GM19025 (cell line): ENCODE measurements at regions not wholly inside any gene's neighbourhood (a gene's known extent, or its start where the extent isn't known, plus 50 kb on each side); places are given as distances from the start of the nearest gene placed in this dataset.

Experiments used
- ATAC-seq: cut with Tn5 transposase; IDR thresholded peaks from one replicate; pipeline ENCODE4 v1.9.1; 2021; ENCODE audit warnings: mild to moderate bottlenecking, low read depth, moderate library complexity; ENCODE audit not compliant: unreplicated experiment

DNA sequence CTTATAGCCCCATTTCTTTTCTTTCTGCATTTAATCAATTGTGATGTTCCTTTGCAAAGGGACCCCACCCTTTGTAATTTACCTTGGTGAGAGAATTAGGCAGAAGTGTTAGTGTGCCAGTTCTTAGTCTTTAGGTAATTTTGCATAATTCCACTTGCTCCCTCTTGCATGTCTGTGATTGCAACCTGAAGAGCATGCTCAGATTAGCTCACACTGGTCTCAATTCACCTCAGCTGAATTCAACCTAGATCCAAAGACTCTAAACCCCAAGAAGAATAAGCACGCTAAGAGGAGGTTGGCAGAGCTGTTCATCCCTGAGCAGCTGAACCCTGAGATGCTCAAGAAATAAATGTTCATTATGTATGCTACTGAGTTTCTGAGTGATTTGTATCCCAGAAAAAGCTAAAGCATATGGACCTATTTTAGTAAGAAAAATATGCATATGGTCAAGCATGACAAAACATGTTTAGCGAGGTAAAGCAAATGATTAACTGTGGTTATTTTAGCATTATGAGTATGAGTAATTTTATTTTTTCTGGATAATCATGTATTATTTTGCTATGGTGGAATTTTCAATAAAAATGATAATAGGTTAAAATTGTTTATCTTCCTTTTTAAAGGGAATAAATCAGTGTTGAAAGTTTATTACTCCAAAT lies 299.2 kb upstream of the ZSWIM2 start:
- no peak for ATAC-seq

DNA sequence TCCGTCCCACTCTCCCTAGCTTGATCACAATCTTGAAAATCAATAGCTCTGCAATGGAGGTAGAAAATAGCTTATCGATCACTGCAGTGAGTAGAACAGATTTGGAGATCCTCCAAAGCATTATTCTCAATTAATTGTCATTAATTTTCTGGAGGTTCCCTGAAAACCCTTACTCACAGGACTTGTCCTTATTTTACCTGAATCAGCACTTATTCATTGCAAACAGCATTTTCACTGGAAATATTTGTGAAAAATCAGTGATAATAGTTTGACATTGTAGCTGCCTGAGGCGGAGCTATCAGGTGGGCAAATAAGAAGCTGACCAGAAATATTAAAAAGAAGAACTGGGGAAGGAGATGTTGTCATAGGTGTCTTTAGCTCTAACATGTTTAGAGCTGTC lies 294.6 kb upstream of the ZSWIM2 start:
- no peak for ATAC-seq

DNA sequence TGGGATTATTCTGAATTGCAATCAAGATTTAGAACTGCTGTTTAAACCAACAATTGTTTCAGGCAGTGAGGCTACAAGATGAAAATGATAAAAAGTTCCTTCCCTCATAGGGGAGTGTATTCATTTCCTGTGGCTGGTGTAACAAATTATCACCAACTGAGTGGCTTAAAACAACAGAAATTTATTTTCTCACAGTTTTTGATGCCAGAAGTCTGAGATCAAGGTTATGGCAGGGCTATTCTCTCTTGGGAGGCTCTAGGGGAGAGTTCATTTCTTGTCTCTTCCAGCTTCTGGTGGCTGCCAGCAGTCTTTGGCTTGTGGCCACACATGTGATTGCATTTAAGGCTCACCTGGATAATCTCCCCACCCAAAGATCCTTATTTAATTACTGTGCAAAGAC lies 290.5 kb upstream of the ZSWIM2 start:
- no peak for ATAC-seq

DNA sequence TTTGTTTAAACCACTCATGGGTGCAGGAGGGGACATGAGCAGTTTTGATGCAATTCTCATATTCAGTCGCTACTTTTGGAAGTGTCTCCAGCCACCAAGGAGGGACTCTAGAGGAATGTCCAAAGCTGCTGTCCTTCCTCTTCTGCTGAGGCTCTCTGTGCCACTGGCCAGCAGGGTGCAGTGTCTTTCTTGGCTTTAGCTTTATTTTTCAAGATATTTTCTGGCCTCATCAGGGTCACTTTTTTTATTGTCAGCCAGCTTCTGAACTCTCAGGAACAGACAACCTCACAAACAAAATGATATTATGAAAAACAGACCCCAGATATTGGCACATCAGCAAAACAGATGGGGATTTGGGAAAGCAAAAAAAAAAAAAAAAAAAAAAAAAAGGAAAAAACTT lies 289.3 kb upstream of the ZSWIM2 start:
- ATAC-seq, result no peak

DNA sequence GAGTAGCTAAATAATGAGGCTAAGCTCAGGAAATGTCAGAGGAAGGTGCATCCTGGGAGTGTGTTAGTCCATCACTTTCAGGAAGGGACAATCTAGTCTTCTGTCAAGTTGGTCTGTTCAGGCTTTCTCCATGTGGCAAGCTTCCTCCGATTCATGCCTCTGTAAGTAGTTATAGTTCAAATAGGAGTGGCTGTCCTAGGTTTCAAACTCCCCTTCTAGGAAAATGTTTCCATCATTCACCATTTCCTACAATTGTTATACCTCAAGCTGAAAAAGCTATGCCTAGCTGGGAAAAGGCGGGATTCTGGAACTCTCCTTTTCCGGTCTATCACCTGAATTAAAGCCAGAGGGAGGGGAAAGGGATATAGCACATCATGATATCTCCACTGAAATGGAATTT lies 287.7 kb upstream of the ZSWIM2 start:
- ATAC-seq, result no peak

DNA sequence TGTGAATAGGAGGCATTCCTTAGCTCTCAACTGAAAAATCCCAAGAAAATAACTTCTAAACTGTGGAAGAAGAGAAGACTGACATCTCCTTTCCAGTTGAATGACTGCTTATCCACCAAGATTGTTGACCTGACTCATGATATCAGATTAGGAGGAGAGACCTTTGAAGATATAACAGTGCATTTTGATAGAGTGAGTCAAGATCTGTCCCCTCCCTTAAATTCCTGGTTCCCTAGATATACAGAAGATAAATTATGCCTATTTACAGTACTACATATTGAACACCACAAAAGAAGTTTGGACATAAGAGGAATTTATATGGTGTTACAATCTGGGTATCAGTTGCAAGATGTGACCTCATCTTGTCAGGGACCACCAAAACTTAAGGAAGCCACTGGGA lies 285.3 kb upstream of the ZSWIM2 start:
- no peak for ATAC-seq

DNA sequence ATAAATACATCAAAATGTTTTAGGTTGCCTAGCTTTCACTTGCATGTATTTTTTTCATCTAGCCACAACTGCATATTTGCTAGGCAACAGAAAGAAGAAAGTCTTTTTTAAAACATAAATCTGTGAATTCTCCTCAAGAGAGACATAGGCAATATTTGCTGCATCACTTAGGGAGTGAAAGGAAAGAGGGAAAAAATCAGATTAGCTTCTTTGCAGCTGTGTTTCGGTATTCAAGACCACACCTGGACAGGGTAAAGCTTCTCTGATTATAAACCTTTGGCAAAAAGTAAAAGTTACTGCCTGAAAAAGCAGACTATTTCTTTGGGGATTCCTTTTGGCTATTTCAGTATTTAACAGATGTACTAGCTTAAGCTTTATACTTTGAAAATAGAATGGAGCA lies 280.9 kb upstream of the ZSWIM2 start:
- ATAC-seq, result no peak

DNA sequence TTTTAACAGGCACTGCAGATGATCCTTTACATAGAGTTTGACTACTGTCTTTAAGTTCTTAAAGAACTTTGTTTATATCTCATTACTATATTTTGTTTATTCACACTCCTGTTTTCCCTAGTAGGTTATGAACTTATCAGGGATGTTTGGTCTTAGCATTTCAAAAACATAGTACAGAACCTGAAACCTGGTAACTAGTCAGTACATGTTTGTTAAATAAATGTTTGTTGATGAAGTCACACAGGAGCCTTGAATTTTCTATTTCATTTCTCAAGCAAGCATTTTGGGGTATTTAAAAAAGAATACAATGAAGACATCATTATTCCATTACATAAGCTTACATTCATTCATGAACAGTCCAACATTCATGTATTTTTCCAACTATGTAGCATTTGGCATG lies 280.3 kb upstream of the ZSWIM2 start:
- no peak for ATAC-seq

DNA sequence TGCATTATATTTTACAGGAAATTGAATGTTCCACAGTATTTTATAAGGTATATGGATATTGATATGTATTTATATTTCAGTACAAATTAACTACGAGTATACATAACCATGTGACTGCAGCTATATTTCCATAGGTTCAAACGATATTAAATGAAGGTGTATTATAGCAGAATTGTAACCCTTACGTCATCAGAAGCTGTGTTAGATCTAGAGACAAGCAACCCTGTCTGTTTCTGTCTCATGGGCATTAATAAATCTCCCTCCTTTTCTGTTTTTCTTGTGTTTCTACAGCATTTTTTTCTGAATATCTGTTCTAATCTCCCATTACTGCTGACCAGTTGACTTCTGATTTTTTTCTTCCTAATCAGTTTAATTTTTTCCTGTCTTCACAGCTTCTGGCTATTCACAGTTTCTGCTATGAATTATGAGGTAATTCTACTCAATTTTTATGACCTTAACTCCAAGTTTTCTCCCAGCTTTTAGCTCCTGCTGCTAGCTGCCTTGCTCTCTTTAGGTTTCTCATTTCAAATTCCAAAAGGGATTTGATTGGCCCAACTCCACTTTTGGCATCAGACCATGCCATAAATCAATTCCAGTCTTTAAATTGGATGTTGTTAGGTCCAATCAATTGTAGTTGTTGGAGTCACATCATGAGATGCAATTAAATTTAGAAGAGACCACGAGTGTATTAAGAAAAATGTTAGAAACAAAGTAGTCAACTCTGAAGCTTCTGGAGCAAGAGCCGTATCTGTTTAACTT lies 277.5 kb upstream of the ZSWIM2 start:
- no peak for ATAC-seq

DNA sequence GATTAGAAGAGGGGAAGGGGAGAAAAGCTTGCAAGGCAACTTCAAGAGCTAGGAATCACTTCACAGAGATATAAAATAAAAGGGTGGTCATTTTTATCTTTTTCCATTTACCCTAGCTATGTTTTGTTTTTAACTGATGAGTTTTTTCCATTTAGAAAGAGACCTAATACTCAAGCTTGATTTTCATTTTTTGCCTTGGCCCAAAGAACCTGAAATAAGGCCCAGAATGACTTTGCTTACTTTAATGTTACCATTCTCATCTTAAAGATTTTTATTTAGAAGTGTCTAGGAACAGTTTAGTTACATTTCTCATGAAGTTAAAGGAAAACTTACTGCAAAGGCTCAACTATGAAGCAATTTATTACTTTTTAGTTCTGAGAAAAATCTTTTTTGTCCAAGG lies 276.3 kb upstream of the ZSWIM2 start:
- ATAC-seq, result no peak

DNA sequence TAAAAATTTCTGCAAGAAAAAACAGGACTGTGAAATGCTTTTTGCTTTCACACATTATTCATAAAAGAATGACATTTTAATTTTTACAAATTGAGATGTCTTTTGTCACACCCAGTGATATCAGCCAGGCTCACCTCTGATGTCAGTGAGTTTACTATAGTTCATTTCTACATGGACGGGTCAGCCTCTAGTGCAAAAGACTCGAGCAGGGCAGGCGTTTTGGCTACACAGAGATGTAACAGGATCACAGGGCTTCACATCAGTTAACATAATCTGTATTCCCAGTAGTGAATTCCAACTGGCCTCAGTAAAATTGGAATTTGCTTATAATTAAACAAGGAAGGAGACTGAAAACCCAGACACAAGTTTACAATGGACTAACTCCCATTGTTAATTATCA lies 275.6 kb upstream of the ZSWIM2 start:
- no peak for ATAC-seq

DNA sequence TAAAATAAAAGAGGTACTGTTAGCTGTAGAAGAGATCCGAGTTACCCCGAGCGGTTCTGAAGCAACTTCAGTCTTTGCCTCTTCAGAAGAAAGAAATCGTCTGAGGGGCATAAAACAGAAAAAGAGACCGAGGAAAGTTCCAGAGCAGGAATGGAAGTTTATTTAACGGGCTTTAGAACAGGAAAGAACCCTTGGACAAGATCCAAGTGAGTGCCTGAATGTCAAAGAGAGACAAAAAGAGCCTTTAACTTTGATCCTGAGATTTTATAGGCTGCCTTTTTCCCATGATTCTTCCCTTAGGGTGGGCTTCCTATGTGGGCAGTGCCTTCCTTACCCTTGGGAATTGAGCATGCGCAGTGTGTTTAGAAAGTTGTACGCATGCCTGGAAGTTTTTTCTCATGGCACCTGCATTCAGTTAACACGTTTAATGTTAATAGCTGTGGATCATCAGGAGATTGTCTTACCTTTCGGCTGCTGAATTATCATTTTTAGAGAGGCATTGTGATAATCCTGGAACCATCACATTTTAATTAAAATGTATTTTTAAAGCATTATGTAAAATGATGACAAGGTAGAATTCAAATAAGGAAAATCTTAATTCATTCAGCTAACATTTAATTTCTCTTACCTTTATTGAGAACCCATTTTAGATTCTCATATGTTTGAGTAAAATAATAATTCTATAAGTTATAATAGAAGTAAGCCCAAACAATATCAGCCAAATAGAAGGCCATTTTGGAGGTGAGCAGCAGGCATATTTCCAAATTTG lies 269.5 kb upstream of the ZSWIM2 start:
- ATAC-seq, result no peak

DNA sequence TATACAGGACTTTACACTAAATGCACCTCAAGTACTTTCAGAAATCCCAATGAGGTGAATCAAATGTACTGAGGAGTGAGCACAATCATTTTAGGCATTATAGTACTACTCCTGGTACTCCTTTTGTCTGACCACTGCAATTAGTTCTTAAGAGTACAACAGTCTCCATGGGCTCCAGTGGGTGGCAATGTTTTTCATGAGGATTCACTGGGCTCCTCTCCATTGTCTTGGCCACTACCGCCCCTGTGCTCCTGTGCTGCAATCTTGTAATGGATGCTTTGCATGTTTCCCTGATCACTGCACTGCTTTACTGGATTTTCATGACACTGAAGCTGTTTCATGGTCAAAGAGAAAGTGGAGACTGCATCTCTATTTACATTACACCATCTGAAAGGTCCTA lies 268.5 kb upstream of the ZSWIM2 start:
- ATAC-seq, result no peak

DNA sequence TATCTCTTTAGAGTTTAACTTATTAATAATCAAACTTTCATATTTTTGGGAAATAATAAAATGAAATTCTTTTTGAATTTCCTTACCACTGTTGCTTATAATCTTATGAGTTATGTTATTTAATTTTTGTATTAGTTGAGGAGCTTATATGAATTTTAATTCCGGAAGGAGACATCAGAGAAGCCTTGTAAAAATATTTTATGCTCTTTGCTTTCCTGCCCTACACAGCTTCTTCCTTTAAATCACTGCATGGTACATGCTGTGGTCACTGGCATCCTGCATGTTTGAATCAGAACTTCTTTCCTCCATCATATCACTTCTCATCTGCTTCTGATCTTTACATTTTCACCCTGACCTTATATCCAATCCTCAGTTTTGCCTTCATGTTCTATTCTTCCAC lies 266.7 kb upstream of the ZSWIM2 start:
- no peak for ATAC-seq

DNA sequence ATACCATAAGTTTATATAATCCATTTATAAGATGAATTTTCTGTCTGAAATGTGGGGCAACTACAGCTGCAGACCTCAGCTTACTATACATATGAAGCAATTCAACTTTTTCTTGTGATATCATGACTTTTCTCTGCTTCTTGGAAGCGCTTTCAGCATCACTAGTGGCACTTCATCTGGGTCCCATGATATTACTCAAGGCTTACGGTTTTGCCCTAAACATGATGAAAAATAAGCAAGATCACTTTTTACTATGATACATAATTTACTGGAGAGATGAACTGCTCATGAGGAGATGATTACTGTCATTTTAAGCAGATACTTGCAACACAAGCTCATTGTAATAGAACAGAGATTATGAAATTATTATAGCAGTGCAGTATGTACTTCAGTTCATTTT lies 258.0 kb upstream of the ZSWIM2 start:
- ATAC-seq, result no peak

DNA sequence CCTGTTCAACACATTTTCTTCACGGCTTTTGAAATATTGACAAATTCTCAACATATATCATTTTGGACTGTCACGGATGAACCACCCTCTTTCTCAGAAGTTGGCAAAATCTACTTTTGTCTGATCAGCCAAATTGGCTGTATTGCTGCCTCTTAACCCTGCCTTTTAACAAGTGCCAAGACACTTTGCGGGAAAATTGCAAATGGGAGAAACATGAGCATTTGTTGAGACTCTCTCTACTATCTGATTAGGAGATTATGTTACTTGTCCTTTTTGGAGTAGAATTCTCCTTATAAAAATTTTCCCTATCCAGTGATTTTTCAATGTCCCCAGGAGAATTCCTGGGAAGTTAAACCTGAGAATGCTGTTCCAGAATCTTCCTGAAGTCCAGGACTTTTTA lies 256.2 kb upstream of the ZSWIM2 start:
- no peak for ATAC-seq

DNA sequence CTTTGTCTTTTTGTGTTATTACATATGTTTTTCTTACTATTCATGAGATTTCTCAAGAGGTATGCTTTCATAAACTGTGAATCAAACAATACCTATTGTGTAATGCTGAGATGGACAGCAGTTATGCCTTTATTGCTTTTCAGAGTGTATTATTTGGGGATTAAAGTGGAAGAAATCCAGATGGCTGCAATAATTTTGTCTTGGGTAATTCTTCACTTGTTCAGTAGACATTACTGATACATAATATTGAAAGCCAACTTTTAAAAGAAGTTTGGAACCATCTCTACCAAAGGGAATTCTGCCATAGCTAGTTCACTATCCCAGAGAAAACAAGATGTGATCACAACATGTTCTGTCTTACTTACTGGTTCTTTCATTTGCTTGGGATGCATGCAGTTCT lies 253.4 kb upstream of the ZSWIM2 start:
- no peak for ATAC-seq

DNA sequence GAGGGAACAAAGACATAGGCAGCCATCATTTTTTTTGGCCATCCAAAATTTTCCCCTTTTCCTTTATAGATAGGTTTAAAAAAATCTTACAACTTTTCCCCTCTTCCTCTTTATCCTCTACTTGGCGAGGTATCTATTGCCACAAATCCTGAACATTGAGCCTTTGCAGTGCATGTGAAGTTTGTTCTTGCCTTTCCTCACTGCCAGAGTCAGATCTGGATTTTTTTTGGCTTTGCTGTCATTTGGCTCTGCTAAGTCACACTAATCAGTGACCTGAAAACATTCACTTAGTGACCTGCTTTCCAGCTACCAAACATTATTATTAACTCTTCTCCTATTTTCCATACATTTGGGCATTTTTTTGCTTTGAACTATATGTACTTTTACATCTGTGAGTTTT lies 249.2 kb upstream of the ZSWIM2 start:
- ATAC-seq, result no peak

DNA sequence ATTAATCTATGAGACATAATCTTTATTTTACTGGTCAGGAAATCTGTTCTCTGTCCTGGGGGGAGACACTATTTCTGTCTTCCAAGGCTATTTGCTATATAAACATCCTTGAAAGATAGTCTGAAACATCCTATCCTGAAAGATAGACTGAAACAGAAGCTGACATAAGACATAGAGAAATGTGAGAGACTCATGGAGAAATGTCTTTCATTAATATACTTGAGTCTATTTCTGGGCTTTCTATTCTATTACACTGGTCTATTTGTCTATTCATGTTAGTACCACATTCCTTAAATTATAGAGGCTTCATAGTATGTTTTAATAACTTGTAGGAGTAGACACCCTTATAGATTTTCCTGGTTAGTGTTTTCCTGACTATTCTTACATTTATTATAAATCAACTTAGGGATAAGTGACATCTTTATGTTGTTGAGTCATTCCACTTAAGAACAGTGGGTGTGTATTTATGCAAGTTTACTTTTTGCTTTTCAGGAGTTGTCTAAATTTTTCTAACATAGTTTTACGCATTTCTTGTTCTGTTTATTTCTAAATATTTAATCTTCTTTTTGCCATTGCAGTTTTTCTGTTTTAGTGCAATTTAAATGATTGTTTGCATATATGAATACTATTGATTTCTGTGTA lies 244.9 kb upstream of the ZSWIM2 start:
- no peak for ATAC-seq

DNA sequence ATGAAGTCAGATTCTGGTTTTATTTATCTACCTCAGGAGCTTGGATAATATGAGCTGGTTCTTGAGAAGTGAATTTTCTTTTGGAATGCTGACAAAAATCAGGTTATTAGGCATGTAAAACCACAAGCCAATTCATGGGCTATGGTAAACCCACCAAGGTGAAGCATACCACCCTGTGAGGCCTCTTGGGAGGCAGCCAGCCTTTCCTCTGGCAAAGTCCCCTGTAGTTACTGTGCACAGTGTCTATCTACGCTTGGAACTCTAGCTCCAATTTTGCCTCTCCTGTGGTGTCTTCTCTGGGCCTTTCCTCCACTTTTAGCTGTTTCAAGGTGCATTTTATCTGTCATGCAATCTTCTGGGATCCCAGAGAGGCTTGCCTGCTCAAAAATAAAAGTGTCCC lies 242.7 kb upstream of the ZSWIM2 start:
- ATAC-seq, result no peak

DNA sequence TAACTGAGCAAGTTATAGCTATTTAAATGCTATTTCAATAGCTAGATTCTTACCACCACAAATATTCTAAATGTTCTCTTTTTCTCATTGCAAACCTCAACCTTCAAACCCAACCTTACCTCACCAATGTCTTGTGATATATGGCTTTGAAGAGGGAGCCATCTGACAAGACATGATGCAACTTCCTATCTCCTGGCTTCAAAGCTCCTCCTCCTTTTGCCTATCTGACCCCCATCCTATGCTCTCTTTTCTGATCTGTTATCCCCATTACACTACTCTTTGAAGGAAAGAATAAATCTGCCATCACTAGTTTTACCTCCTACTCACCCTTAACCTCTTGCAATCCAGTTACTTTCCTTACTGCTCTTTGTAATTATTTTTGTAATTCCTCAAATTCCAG lies 235.6 kb upstream of the ZSWIM2 start:
- ATAC-seq, result no peak
